ENCODE measurements at regions not wholly inside any gene's neighbourhood (a gene's known extent, or its start where the extent isn't known, plus 50 kb on each side); places are given as distances from the start of the nearest gene placed in this dataset.

- TF ChIP-seq EZH2phosphoT487 (IDR thresholded peaks at IDR 0.05; ENCODE audit: low read depth) (no peak), CTCF (IDR thresholded peaks at IDR 0.05; ENCODE audit: low read depth, low read length) (no peak)
- H4K20me1 ChIP-seq (ENCODE audit: insufficient read depth, low read length), result no peaks in the 10 kb centered on the region
- no peaks in the 10 kb centered on the region for H3K9me3 ChIP-seq (ENCODE audit: insufficient read depth, low read length)
- H3K27ac ChIP-seq (ENCODE audit: low read length), result no peak overlapping the region
- no peak overlapping the region for H3K4me3 ChIP-seq (ENCODE audit: low read length)
- no peak overlapping the region for H3K4me2 ChIP-seq (ENCODE audit: low read length)
- H3K36me3 ChIP-seq (replicated peaks; ENCODE audit: low read depth, low read length), result no peaks in the 10 kb centered on the region
- peaks cover 18% of the 10 kb centered on the region for H3K4me1 ChIP-seq (ENCODE audit: low read length)
- no peaks in the 10 kb centered on the region for H3K79me2 ChIP-seq (ENCODE audit: low read length)
- H3K27me3 ChIP-seq (ENCODE audit: low read depth, low read length), result no peaks in the 10 kb centered on the region
- no peak overlapping the region for H2AFZ ChIP-seq (ENCODE audit: low read depth, low read length)
- no peak overlapping the region for H3K9ac ChIP-seq (ENCODE audit: low read length)
These were observed 478.5 kb downstream of the ATP23 start for GRCh38 chr12:58419905-58420304.

DNA sequence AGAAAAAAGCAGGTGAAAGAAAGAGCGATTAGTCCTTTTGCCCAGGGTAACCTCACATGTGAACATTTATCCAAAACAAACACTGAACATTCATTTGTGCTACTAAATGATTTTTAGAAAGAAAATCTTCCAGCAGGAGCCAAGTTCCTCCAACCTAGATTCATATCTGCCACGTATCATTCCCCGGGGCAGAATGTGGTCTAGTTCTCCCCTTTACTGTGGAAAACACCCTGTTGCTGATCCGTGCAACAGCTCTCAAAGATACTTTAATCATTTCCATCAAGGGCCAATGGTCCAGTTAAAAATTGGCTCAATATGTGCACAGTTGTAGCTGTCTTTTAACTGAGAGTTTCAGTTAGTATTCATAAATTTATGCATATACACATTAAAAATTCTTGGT is 479.1 kb downstream of the ATP23 start:
- no peak for TF ChIP-seq CTCF (IDR thresholded peaks at IDR 0.05; ENCODE audit: low read depth, low read length)
- no peak for TF ChIP-seq EZH2phosphoT487 (IDR thresholded peaks at IDR 0.05; ENCODE audit: low read depth)
- no peak overlapping the region for H3K4me2 ChIP-seq (ENCODE audit: low read length)
- H3K79me2 ChIP-seq (ENCODE audit: low read length), result no peaks in the 10 kb centered on the region
- no peak overlapping the region for H3K27ac ChIP-seq (ENCODE audit: low read length)
- peaks cover 24% of the 10 kb centered on the region for H3K4me1 ChIP-seq (ENCODE audit: low read length)
- H3K27me3 ChIP-seq (ENCODE audit: low read depth, low read length), result no peaks in the 10 kb centered on the region
- H3K36me3 ChIP-seq (replicated peaks; ENCODE audit: low read depth, low read length), result no peaks in the 10 kb centered on the region
- no peaks in the 10 kb centered on the region for H3K9me3 ChIP-seq (ENCODE audit: insufficient read depth, low read length)
- H4K20me1 ChIP-seq (ENCODE audit: insufficient read depth, low read length), result no peaks in the 10 kb centered on the region
- H2AFZ ChIP-seq (ENCODE audit: low read depth, low read length), result no peak overlapping the region
- no peak overlapping the region for H3K9ac ChIP-seq (ENCODE audit: low read length)
- H3K4me3 ChIP-seq (ENCODE audit: low read length), result no peak overlapping the region

GRCh38 chr12:58421990-58422389 is 480.6 kb downstream of the ATP23 start:
- H3K9ac ChIP-seq (ENCODE audit: low read length), result no peak overlapping the region
- TF ChIP-seq EZH2phosphoT487 (IDR thresholded peaks at IDR 0.05; ENCODE audit: low read depth) (no peak), CTCF (IDR thresholded peaks at IDR 0.05; ENCODE audit: low read depth, low read length) (no peak)
- H2AFZ ChIP-seq (ENCODE audit: low read depth, low read length), result no peak overlapping the region
- no peaks in the 10 kb centered on the region for H3K27me3 ChIP-seq (ENCODE audit: low read depth, low read length)
- H3K4me3 ChIP-seq (ENCODE audit: low read length), result no peak overlapping the region
- H3K27ac ChIP-seq (ENCODE audit: low read length), result no peak overlapping the region
- peaks cover 28% of the 10 kb centered on the region for H3K4me1 ChIP-seq (ENCODE audit: low read length)
- no peaks in the 10 kb centered on the region for H4K20me1 ChIP-seq (ENCODE audit: insufficient read depth, low read length)
- no peaks in the 10 kb centered on the region for H3K79me2 ChIP-seq (ENCODE audit: low read length)
- H3K9me3 ChIP-seq (ENCODE audit: insufficient read depth, low read length), result no peaks in the 10 kb centered on the region
- H3K4me2 ChIP-seq (ENCODE audit: low read length), result no peak overlapping the region
- no peaks in the 10 kb centered on the region for H3K36me3 ChIP-seq (replicated peaks; ENCODE audit: low read depth, low read length)

GRCh38 chr12:58424735-58425392 is 483.5 kb downstream of the ATP23 start:
- no peak overlapping the region for H2AFZ ChIP-seq (ENCODE audit: low read depth, low read length)
- H3K36me3 ChIP-seq (replicated peaks; ENCODE audit: low read depth, low read length), result no peaks in the 10 kb centered on the region
- no peaks in the 10 kb centered on the region for H3K79me2 ChIP-seq (ENCODE audit: low read length)
- no peaks in the 10 kb centered on the region for H3K27me3 ChIP-seq (ENCODE audit: low read depth, low read length)
- TF ChIP-seq EZH2phosphoT487 (IDR thresholded peaks at IDR 0.05; ENCODE audit: low read depth), result no peak
- TF ChIP-seq CTCF (IDR thresholded peaks at IDR 0.05; ENCODE audit: low read depth, low read length), result no peak
- H3K4me3 ChIP-seq (ENCODE audit: low read length), result no peak overlapping the region
- H3K9ac ChIP-seq (ENCODE audit: low read length), result no peak overlapping the region
- no peak overlapping the region for H3K27ac ChIP-seq (ENCODE audit: low read length)
- no peaks in the 10 kb centered on the region for H3K9me3 ChIP-seq (ENCODE audit: insufficient read depth, low read length)
- no peaks in the 10 kb centered on the region for H4K20me1 ChIP-seq (ENCODE audit: insufficient read depth, low read length)
- H3K4me2 ChIP-seq (ENCODE audit: low read length), result peak overlapping the region; percentile 50
- peaks cover 28% of the 10 kb centered on the region for H3K4me1 ChIP-seq (ENCODE audit: low read length)
